ENCODE measurements at regions not wholly inside any gene's neighbourhood (a gene's known extent, or its start where the extent isn't known, plus 50 kb on each side); places are given as distances from the start of the nearest gene placed in this dataset.

DNA sequence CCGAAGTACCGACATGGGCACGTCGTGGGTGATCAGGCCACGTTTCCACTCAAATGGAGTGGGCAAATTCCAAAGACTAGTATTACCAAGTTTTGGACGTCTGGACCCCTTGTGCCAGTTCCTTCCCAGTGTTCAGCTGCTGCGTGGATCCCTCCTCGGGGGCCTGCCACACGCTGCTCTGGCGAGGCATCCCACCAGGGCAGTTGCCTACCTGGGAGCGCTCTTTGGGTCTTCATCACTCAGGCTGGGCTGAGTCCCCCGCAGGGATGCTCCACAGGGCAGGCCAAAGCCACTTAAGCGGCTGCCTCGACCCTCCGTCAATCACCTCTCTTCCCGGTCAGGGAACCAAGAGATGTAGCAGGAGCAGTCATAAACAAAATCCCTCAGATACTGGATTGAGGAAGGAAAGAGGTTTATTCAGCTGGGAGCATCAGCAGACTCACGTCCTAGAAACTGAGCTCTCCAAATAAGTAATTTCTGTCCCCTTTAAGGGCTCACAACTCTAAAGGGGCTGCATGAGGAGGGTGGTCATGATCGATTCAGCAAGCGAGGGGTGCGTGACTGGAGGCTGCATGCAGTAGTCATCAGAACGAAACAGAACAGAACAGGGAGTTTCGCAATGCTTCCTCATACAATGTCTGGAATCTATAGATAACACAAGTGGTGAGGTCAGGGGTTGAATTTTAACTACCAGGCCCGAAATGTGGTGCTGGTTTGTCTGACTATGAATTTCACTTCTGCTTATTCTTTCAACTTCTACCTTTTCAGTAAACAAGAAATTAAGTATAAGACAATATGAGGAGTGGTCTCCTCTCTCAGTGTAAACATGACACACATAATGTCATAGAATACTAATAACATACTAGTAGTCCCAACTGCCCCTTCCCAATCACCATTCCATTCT lies 998.6 kb upstream of the NCAM2 start:
- Histone ChIP-seq H3K4me2 (ENCODE audit: insufficient read depth, low read length) (no peak overlapping the region), H2AFZ (ENCODE audit: low read depth, low read length) (no peak overlapping the region), H4K20me1 (ENCODE audit: insufficient read depth, low read length) (no peaks in the 10 kb centered on the region), H3K4me3 (ENCODE audit: low read depth in 1 of 2, low read length in 2 of 2) (no peak overlapping the region), H3K27ac (ENCODE audit: low read length) (no peak overlapping the region), H3K4me1 (ENCODE audit: insufficient read depth, low read length) (no peaks in the 10 kb centered on the region), H3K79me2 (ENCODE audit: insufficient read depth, low read length) (no peaks in the 10 kb centered on the region), H3K36me3 (ENCODE audit: insufficient read depth, low read length) (no peaks in the 10 kb centered on the region), H3K27me3 (ENCODE audit: insufficient read depth, low read length, poor library complexity) (no peaks in the 10 kb centered on the region), H3K9me3 (ENCODE audit: insufficient read depth, low read length, severe bottlenecking) (no peaks in the 10 kb centered on the region), H3K9ac (ENCODE audit: low read depth, low read length) (no peak overlapping the region)
- ATAC-seq (ENCODE audit: insufficient read depth, low read depth) (no peak), DNase-seq (no peak)
- TF ChIP-seq EZH2 (IDR thresholded peaks at IDR 0.05; ENCODE audit: borderline replicate concordance, low read depth, low read length, severe bottlenecking): no peak
- TF ChIP-seq, protein P1, sequence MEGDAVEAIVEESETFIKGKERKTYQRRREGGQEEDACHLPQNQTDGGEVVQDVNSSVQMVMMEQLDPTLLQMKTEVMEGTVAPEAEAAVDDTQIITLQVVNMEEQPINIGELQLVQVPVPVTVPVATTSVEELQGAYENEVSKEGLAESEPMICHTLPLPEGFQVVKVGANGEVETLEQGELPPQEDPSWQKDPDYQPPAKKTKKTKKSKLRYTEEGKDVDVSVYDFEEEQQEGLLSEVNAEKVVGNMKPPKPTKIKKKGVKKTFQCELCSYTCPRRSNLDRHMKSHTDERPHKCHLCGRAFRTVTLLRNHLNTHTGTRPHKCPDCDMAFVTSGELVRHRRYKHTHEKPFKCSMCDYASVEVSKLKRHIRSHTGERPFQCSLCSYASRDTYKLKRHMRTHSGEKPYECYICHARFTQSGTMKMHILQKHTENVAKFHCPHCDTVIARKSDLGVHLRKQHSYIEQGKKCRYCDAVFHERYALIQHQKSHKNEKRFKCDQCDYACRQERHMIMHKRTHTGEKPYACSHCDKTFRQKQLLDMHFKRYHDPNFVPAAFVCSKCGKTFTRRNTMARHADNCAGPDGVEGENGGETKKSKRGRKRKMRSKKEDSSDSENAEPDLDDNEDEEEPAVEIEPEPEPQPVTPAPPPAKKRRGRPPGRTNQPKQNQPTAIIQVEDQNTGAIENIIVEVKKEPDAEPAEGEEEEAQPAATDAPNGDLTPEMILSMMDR (IDR thresholded peaks at IDR 0.05; ENCODE audit: borderline replicate concordance, extremely low read depth, low read length, poor library complexity, severe bottlenecking): no peak

DNA sequence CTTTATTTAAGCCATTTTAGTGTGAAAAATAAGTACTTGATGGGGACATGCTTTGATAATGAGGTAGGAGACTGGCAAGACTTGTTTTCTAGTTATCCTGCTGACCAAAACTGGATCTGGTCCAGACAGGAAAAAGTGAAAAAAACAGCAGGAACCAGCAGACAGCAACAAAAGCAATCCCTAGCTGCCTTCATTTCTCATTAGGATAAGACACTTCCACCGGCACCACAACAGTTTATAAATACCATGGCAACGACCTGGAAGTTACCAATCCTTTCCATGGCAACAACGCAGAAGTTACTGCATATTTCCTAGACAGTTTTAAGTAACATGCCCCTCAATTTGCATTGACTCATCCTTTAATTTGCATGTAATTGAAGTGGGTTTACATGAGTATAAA lies 993.8 kb upstream of the NCAM2 start:
- Histone ChIP-seq H3K27ac (ENCODE audit: low read length) (no peak overlapping the region), H3K4me1 (ENCODE audit: insufficient read depth, low read length) (no peaks in the 10 kb centered on the region), H4K20me1 (ENCODE audit: insufficient read depth, low read length) (no peaks in the 10 kb centered on the region), H3K36me3 (ENCODE audit: insufficient read depth, low read length) (no peaks in the 10 kb centered on the region), H2AFZ (ENCODE audit: low read depth, low read length) (no peak overlapping the region), H3K79me2 (ENCODE audit: insufficient read depth, low read length) (no peaks in the 10 kb centered on the region), H3K9me3 (ENCODE audit: insufficient read depth, low read length, severe bottlenecking) (no peaks in the 10 kb centered on the region), H3K4me2 (ENCODE audit: insufficient read depth, low read length) (no peak overlapping the region), H3K27me3 (ENCODE audit: insufficient read depth, low read length, poor library complexity) (no peaks in the 10 kb centered on the region), H3K9ac (ENCODE audit: low read depth, low read length) (no peak overlapping the region), H3K4me3 (ENCODE audit: low read depth in 1 of 2, low read length in 2 of 2) (no peak overlapping the region)
- DNase-seq (no peak), ATAC-seq (ENCODE audit: insufficient read depth, low read depth) (no peak)
- no peak for TF ChIP-seq EZH2 (IDR thresholded peaks at IDR 0.05; ENCODE audit: borderline replicate concordance, low read depth, low read length, severe bottlenecking)
- TF ChIP-seq, protein P1 (IDR thresholded peaks at IDR 0.05; ENCODE audit: borderline replicate concordance, extremely low read depth, low read length, poor library complexity, severe bottlenecking): no peak

DNA sequence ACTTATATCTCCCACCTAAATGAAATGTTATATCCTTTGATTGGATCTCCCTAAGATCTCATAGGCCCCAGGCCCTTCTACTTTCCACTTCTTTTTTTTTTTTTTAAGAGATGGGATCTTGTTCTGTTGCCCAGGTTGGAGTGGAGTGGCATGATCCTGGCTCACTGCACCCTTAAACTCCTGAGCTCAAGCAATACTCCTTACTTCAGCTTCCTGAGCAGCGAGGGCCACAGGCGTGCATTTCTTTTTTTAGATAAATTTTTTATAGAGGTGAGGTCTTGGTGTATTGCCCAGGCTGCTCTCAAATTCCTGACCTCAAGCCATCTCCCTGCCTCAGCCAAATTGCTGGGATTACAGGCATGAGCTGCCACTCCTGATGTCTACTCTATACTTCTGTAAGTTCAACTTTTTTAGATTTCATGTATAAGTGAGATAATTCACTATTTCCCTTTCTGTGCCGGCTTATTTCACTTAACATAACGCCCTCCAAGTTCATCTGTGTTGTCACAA lies 987.5 kb upstream of the NCAM2 start:
- H3K4me2 ChIP-seq (ENCODE audit: insufficient read depth, low read length): no peak overlapping the region
- DNase-seq (no peak), ATAC-seq (ENCODE audit: insufficient read depth, low read depth) (no peak)
- TF ChIP-seq EZH2 (IDR thresholded peaks at IDR 0.05; ENCODE audit: borderline replicate concordance, low read depth, low read length, severe bottlenecking): no peak
- H3K4me3 ChIP-seq (ENCODE audit: low read depth in 1 of 2, low read length in 2 of 2): no peak overlapping the region
- no peaks in the 10 kb centered on the region for H3K27me3 ChIP-seq (ENCODE audit: insufficient read depth, low read length, poor library complexity)
- H2AFZ ChIP-seq (ENCODE audit: low read depth, low read length): no peak overlapping the region
- H3K27ac ChIP-seq (ENCODE audit: low read length): no peak overlapping the region
- no peak overlapping the region for H3K9ac ChIP-seq (ENCODE audit: low read depth, low read length)
- H3K79me2 ChIP-seq (ENCODE audit: insufficient read depth, low read length): no peaks in the 10 kb centered on the region
- H4K20me1 ChIP-seq (ENCODE audit: insufficient read depth, low read length): no peaks in the 10 kb centered on the region
- H3K9me3 ChIP-seq (ENCODE audit: insufficient read depth, low read length, severe bottlenecking): no peaks in the 10 kb centered on the region
- H3K36me3 ChIP-seq (ENCODE audit: insufficient read depth, low read length): no peaks in the 10 kb centered on the region
- H3K4me1 ChIP-seq (ENCODE audit: insufficient read depth, low read length): no peaks in the 10 kb centered on the region

DNA sequence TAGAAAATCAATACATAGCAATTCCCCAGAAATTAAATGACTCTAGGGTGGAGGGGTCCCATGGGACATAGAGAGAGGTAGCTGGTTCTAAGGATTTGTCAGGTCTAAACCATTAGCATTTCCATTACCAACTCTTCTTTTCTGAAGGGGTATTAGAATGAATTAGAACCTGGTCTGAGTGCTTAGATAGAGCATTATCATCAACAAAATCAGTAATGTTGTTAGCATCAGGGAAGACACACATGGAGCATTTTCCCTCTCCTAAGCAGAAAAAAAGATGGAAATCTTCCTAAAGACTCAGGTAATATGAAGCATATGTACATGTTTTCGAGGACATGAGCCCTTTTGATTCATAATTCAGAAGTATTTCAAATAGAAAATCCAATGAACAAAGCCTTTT lies 984.4 kb upstream of the NCAM2 start:
- Histone ChIP-seq H3K27me3 (ENCODE audit: insufficient read depth, low read length, poor library complexity) (no peaks in the 10 kb centered on the region), H3K27ac (ENCODE audit: low read length) (no peak overlapping the region), H2AFZ (ENCODE audit: low read depth, low read length) (no peak overlapping the region), H3K4me2 (ENCODE audit: insufficient read depth, low read length) (no peak overlapping the region), H4K20me1 (ENCODE audit: insufficient read depth, low read length) (no peaks in the 10 kb centered on the region), H3K9ac (ENCODE audit: low read depth, low read length) (no peak overlapping the region), H3K4me1 (ENCODE audit: insufficient read depth, low read length) (no peaks in the 10 kb centered on the region), H3K9me3 (ENCODE audit: insufficient read depth, low read length, severe bottlenecking) (no peaks in the 10 kb centered on the region), H3K4me3 (ENCODE audit: low read depth in 1 of 2, low read length in 2 of 2) (no peak overlapping the region), H3K36me3 (ENCODE audit: insufficient read depth, low read length) (no peaks in the 10 kb centered on the region), H3K79me2 (ENCODE audit: insufficient read depth, low read length) (no peaks in the 10 kb centered on the region)
- ATAC-seq (ENCODE audit: insufficient read depth, low read depth): no peak
- DNase-seq: no peak
- TF ChIP-seq EZH2 (IDR thresholded peaks at IDR 0.05; ENCODE audit: borderline replicate concordance, low read depth, low read length, severe bottlenecking): no peak
- TF ChIP-seq, protein P1 (IDR thresholded peaks at IDR 0.05; ENCODE audit: borderline replicate concordance, extremely low read depth, low read length, poor library complexity, severe bottlenecking): no peak

All from DND-41 (cell line).